ENCODE measurements at regions not wholly inside any gene's neighbourhood (a gene's known extent, or its start where the extent isn't known, plus 50 kb on each side); places are given as distances from the start of the nearest gene placed in this dataset.

GRCh38 chr5:173752653-173753052, 135.5 kb upstream of the CPEB4 start:
- no peaks in the 10 kb centered on the region for H3K4me1 ChIP-seq (ENCODE audit: control insufficient read depth, insufficient read depth, low read length)
- ChIA-PET CTCF (no interaction called here), POLR2A (no interaction called here)
- no peak overlapping the region for H3K27ac ChIP-seq (ENCODE audit: low read length)
- H3K36me3 ChIP-seq (ENCODE audit: control insufficient read depth, insufficient read depth, low read length), result no peaks in the 10 kb centered on the region
- intact Hi-C loops (cut with micrococcal nuclease; ENCODE audit: unreplicated experiment), result no loop called here
- H3K27me3 ChIP-seq (ENCODE audit: control insufficient read depth, insufficient read depth, low read length), result no peaks in the 10 kb centered on the region
- no TSS peak for BruUV-seq (replicated peaks)
- ATAC-seq (no peak), DNase-seq (ENCODE audit: low read depth, low spot score) (no peak)
- H3K9me3 ChIP-seq (ENCODE audit: control insufficient read depth, insufficient read depth, low read depth, low read length), result no peaks in the 10 kb centered on the region
- in situ Hi-C loops (cut with HindIII; ENCODE audit: low pct_unique_long_range_greater_than_20kb, low sequenced_read_pairs), result no loop called here
- TF ChIP-seq REST (IDR thresholded peaks at IDR 0.05; ENCODE audit: insufficient read depth in 1 of 2, low read depth in 2 of 2, low read length in 1 of 2) (no peak), POLR2AphosphoS5 (IDR thresholded peaks at IDR 0.05; ENCODE audit: low read depth, low read length) (no peak), CTCF (IDR thresholded peaks at IDR 0.05) (no peak)
- H3K4me3 ChIP-seq (ENCODE audit: low read depth in 2 of 2, low read length in 2 of 2), result no peak overlapping the region

- ATAC-seq (no peak), DNase-seq (ENCODE audit: low read depth, low spot score) (no peak)
- Histone ChIP-seq H3K4me1 (ENCODE audit: control insufficient read depth, insufficient read depth, low read length) (no peaks in the 10 kb centered on the region), H3K36me3 (ENCODE audit: control insufficient read depth, insufficient read depth, low read length) (no peaks in the 10 kb centered on the region), H3K9me3 (ENCODE audit: control insufficient read depth, insufficient read depth, low read depth, low read length) (no peaks in the 10 kb centered on the region), H3K27ac (ENCODE audit: low read length) (no peak overlapping the region), H3K4me3 (ENCODE audit: low read depth in 2 of 2, low read length in 2 of 2) (no peak overlapping the region), H3K27me3 (ENCODE audit: control insufficient read depth, insufficient read depth, low read length) (no peaks in the 10 kb centered on the region)
- BruUV-seq (replicated peaks), result no TSS peak
- intact Hi-C loops (cut with micrococcal nuclease; ENCODE audit: unreplicated experiment), result no loop called here
- CTCF ChIA-PET, result no interaction called here
- POLR2A ChIA-PET, result interaction anchor here (0.6 kb wide), 1 partner anchor 907 kb away, joined by 3 read pairs; no protein-coding TSS in a partner anchor
- TF ChIP-seq REST (IDR thresholded peaks at IDR 0.05; ENCODE audit: insufficient read depth in 1 of 2, low read depth in 2 of 2, low read length in 1 of 2) (no peak), SIN3A (IDR thresholded peaks at IDR 0.05; ENCODE audit: borderline replicate concordance, insufficient read depth, low read depth, low read length) (no peak), POLR2AphosphoS5 (IDR thresholded peaks at IDR 0.05; ENCODE audit: low read depth, low read length) (no peak), CTCF (IDR thresholded peaks at IDR 0.05) (no peak), TCF7L2 (IDR thresholded peaks at IDR 0.05; ENCODE audit: low read depth, low read length) (no peak)
- in situ Hi-C loops (cut with HindIII; ENCODE audit: low pct_unique_long_range_greater_than_20kb, low sequenced_read_pairs), result no loop called here
Measured at GRCh38 chr5:173753307-173754168, 134.6 kb upstream of the CPEB4 start.
